ENCODE measurements at regions not wholly inside any gene's neighbourhood (a gene's known extent, or its start where the extent isn't known, plus 50 kb on each side); places are given as distances from the start of the nearest gene placed in this dataset.
"Not testable (repeated sequence)": the region's sequence is repeated elsewhere in the genome, so short reads cannot be mapped to it uniquely, and the experiment has no call there.

- not testable (repeated sequence) for DNase-seq (ENCODE audit: low spot score)
Observed at GRCh38 chr14:59058776-59059175, 129.7 kb upstream of the DAAM1 start.

DNA sequence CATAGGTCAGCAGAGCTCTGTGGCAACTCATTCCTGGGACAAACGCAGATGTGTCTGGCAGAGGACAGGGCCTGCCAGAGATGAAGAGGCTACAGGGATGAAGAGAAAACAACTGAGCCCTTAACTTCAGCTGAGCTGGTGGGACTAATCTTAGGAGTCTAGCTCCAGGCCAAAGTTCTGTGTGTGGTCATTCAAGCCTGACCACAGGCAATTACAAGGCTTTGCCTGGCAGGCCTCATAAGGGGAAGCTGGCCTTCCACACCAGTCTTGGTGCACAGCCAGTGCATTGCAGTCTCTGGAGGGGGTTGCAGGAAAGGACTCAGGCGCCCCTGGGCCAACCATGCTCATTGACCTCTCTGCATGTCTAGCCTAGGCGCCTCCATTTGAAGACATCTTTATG is 127.6 kb upstream of the DAAM1 start:
- no peak for DNase-seq (ENCODE audit: low spot score)

DNA sequence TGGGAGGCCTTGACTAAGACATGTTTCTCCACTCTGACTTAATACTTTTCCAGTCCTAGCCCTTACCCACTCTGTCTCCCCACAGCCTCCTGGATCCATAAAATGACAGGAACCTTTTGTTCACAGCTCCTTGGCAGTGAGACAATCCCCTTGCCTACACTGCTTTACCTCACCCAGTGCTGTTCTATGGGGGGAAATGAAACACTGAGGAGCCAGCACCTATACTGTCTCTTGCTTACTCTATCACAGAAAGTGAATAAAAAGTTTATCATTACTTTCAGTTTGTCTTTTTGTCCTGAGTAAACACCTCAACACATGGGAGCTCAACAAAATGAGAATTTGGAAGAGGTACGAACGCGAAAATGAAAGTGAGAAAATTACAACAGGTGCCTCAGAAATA is 127.2 kb upstream of the DAAM1 start:
- DNase-seq (ENCODE audit: low spot score), result no peak

DNA sequence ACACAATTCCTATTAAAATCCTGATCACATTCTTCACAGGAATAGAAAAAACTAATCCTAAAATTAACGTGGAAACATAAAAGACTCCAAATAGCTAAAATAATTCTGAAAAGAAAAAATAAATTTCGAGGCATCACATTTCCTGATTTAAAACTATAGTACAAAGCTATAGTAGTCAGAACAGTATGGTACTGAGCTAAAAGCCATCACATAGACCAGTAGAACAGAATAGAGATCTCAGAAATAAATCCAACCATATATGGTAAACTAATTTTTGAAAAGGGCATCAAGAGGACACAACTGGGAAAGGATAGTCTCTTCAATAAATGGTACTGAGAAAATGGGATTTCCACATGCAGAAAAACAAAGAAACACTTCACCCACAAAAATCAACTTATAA is 125.2 kb upstream of the DAAM1 start:
- no peak for DNase-seq (ENCODE audit: low spot score)

DNA sequence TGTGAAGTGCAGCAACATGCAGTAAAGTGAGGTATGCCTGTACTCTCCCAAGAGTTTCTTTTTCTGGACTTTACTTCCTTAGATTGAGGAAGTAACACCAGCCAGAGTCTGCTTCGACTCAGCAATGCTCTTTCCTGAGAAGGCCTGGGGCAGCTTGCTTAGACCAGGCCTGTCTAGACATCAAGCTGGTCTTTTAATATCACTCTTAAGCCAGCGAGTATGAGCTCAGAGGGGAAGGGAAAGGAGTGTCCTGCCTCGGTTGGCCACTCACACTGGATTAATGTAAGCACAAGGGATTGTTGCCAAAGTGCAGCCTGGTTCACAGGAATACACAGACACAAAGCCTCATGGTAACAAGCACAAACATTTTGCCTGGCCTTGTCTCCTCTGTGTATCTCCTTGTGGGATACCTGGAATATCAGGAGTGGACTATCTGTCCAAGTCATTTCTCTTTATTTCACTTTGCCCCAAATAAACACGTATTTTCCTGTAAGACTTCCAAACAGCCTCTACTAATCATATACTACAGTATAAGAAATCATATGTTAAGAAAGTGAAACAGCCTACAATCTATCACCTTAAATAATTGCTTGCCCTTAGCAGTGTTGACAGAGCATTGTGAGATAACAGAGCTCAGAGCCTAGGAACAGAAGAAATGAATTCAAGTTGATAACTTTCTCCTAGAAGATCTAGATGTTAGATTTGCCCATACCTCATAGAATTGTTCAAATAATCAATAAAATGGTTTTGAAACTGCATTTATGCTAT is 121.2 kb upstream of the DAAM1 start:
- no peak for DNase-seq (ENCODE audit: low spot score)

- DNase-seq (ENCODE audit: low spot score), result no peak
Observed at GRCh38 chr14:59069163-59069854, 119.2 kb upstream of the DAAM1 start.

- no peak for DNase-seq (ENCODE audit: low spot score)
Observed at GRCh38 chr14:59075506-59075905, 113.0 kb upstream of the DAAM1 start.

GRCh38 chr14:59081720-59082119 is 106.7 kb upstream of the DAAM1 start:
- DNase-seq (ENCODE audit: low spot score), result no peak

GRCh38 chr14:59085207-59085739 is 103.2 kb upstream of the DAAM1 start:
- no peak for DNase-seq (ENCODE audit: low spot score)

DNA sequence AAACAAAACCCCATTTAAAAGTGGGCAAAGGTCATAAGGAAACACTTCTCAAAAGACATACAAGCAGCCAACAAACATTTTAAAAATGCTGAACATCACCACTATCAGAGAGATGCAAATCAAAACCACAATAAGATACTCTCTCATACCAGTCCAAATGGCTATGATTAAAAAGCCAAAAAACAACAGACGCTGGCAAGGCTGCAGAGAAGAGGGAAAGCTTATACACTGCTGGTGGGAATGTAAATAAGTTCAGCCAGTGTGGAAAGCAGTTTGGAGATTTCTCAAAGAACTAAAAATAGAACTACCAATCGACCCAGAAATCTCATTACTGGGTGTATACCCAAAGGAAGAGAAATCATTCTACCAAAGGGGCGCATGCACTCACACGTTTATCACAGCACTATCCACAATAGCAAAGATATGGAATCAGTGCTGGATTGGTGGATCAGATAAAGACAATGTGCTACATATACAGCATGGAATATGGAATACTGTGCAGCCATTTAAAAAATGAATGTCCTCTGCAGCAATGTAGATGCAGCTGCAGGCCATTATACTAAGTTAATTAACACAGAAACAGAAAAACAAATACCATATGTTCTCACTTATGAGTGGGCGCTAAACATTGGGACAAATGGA is 102.1 kb upstream of the DAAM1 start:
- DNase-seq (ENCODE audit: low spot score), result no peak

DNA sequence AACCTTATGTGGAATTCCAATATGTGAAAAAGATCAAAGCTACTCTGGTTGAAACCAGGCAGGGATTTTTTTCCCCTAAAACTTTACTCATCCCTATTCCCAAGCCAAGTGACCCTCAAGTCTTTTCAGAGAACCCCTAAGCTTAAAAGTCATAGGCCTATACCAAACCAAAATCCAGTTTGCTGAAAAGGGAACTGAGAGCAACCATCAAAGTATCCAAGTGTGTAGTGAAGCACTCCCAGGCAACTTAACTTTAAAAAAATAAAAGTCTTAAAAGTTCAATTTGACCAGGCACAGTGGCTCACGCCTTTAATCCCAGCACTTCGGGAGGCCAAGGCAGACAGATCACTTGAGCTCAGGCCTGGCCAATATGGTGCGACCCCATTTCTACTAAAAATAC is 101.2 kb upstream of the DAAM1 start:
- no peak for DNase-seq (ENCODE audit: low spot score)

DNA sequence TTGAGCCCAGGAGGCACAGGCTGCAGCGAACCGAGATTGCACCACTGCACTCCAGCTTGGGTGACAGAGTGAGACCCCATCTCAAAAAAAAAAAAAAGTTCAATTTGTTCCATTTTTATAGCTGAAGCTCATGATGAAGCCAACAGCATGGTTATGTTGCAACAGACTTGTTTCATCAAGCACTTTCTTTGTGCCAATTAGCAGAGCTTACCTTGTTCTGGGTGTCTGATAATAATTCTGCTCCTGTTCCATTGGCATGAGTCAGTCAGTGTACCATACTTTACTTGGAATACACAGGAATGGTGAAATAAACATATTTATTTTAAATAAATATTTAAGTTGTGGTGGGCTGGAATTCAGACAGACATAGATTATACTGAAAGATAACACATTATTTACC is 100.8 kb upstream of the DAAM1 start:
- DNase-seq (ENCODE audit: low spot score), result no peak

DNA sequence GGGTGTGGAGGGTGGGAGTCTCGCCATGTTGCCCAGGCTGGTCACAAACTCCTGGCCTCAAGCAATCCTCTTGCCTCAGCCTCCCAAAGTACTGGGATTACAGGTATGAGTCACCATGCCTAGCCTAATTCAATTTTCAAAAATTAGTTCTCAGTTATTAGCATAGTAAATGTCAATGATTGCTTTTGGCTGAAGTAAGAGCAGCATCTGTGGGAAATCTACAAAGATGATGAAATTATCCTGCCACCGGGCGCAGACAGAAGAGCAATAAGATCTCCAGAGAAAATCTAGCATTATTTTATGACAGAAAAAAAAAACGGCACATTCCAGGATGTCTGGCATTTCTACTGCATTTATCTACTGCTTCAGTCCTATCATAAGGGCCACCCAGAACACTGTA is 97.9 kb upstream of the DAAM1 start:
- no peak for DNase-seq (ENCODE audit: low spot score)

- no peak for DNase-seq (ENCODE audit: low spot score)
Observed at GRCh38 chr14:59091404-59091803, 97.1 kb upstream of the DAAM1 start.

DNA sequence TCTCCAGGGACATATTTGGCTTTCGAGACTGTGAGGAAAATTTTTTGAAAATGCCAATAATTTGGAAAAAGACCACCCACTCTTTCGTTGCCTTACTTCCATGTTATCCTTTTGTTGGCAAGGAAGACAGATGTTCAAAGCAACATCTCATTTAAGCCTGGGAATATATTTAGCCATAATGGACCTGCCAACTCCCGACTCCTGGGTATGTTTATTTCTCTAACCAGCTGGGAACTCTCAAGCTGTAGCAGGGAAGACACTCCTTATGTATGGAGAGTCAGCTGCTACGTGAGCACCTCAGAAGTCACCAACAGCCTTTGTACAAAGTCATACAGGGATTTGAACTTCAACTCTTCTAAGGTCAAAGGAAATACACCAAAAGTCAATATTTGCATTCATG is 96.5 kb upstream of the DAAM1 start:
- no peak for DNase-seq (ENCODE audit: low spot score)

DNA sequence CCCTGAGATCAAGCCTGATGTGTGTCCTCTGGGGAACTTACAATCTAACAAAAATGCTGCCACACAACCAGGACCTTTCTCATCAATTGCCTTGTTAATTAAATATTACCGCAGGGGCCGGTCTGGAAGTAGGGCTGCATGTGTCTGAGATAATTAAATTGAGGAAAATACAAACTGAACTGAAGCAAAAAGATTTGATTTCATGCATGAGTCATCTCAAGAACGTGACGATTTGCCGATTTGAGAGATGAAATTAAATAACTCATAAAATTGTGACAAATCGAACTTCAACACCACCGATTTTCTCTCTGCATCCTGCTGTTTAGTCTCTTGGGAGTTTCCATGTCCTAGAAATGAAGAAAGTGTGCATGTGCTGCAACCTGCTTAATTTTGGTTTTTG is 94.6 kb upstream of the DAAM1 start:
- peak; percentile 29 for DNase-seq (ENCODE audit: low spot score)

GRCh38 chr14:59096303-59096702 is 92.2 kb upstream of the DAAM1 start:
- DNase-seq (ENCODE audit: low spot score), result no peak

- DNase-seq (ENCODE audit: low spot score), result no peak
Observed at GRCh38 chr14:59097681-59098080, 90.8 kb upstream of the DAAM1 start.

GRCh38 chr14:59098377-59098776 is 90.1 kb upstream of the DAAM1 start:
- no peak for DNase-seq (ENCODE audit: low spot score)

GRCh38 chr14:59100205-59100604 is 88.3 kb upstream of the DAAM1 start:
- DNase-seq (ENCODE audit: low spot score), result no peak

GRCh38 chr14:59101476-59101875 is 87.0 kb upstream of the DAAM1 start:
- DNase-seq (ENCODE audit: low spot score), result no peak

DNA sequence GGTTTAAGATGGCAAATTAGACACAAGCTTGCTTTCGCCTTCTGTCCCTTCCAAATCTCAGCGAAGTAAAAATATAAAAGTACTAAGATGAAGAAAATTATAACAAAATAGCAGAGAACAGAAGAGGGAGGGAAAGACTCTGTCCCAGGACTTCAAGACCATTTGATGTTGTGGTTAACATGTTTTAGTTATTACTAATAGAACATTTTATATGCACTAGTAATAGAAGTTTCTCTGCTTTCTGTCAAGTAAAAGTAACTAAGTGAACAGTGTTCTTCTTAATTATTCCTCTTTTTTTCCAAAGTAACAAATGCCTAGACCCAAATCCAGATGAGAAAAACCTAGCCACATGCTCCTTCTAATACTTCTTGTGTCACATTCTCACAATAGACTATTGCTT is 85.1 kb upstream of the DAAM1 start:
- no peak for DNase-seq (ENCODE audit: low spot score)

DNA sequence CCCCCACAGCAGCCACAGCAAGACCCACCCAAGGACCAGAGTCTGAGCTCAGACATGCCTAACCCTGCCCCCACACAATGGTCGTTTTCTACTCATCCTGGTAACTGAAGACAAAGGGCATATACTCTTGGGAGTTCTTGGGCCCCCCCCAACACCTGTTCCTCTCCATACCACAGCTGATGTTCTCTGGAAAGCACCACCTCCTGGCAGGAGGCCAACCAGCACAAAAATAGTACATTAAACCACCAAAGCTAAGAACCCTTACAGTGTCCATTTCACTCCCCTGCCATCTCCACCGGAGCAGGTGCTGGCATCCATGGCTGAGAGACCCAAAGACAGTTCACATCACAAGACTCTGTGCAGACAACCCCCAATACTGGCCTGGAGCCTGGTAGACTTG is 80.6 kb upstream of the DAAM1 start:
- no peak for DNase-seq (ENCODE audit: low spot score)
